ENCODE measurements at regions not wholly inside any gene's neighbourhood (a gene's known extent, or its start where the extent isn't known, plus 50 kb on each side); places are given as distances from the start of the nearest gene placed in this dataset.

DNA sequence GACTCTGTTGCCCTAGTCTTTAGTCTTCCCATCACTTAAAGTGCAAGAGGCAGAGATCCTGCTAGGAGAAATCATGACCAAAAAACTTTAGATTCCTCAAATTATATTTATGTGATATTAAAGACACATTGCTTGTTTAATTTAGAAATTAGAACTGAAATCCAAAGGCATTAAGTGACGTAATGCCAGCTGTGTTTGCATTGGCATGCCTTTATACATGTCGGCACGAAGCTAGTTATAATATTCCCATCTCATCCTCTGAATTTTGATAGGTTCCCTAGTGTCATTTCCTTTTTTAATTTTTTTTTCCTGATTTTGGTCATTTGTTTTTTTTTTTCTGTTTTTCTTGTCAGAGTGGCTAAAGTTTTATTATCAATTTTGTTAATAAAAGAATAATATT is 203.5 kb upstream of the ZBTB20 start:
- no peak for DNase-seq
- Histone ChIP-seq H4K12ac (ENCODE audit: low read depth, low read length) (no peak overlapping the region), H3K9me3 (ENCODE audit: insufficient read depth, low read depth, low read length) (no peaks in the 10 kb centered on the region), H3K27me3 (ENCODE audit: insufficient read depth, low read length) (no peaks in the 10 kb centered on the region), H2AFZ (ENCODE audit: insufficient read depth, low read length, poor library complexity) (no peak overlapping the region), H3K4me3 (ENCODE audit: low read depth, low read length) (no peak overlapping the region), H3K4me1 (ENCODE audit: control insufficient read depth in 1 of 2, insufficient read depth in 2 of 2, low read length in 2 of 2) (no peaks in the 10 kb centered on the region), H3K79me2 (ENCODE audit: control insufficient read depth, insufficient read depth, low read length, poor library complexity) (no peaks in the 10 kb centered on the region), H3K36me3 (ENCODE audit: control insufficient read depth in 1 of 2, insufficient read depth in 2 of 2, low read length in 2 of 2) (no peaks in the 10 kb centered on the region), H3K4ac (ENCODE audit: low read depth, low read length) (no peak overlapping the region), H3K14ac (ENCODE audit: low read length) (no peak overlapping the region), H2BK120ac (ENCODE audit: insufficient read depth, low read length, poor library complexity) (no peak overlapping the region), H3K4me2 (ENCODE audit: low read length) (no peak overlapping the region), H4K8ac (ENCODE audit: low read depth, low read length) (no peak overlapping the region), H4K91ac (ENCODE audit: low read depth, low read length) (no peak overlapping the region), H3K79me1 (ENCODE audit: low read length) (no peaks in the 10 kb centered on the region), H3K9ac (ENCODE audit: low read length) (no peak overlapping the region), H3K27ac (ENCODE audit: low read depth, low read length) (no peak overlapping the region), H3K18ac (ENCODE audit: low read length) (no peak overlapping the region), H2BK12ac (ENCODE audit: low read length) (no peak overlapping the region), H2BK5ac (ENCODE audit: low read depth, low read length, poor library complexity) (no peak overlapping the region), H2AK5ac (ENCODE audit: low read length) (no peak overlapping the region), H3K23ac (ENCODE audit: low read length) (no peak overlapping the region)
- no CpG with 5 or more reads among the region's 3 CpGs for WGBS (ENCODE audit: extremely low coverage, insufficient coverage, insufficient read length)

DNA sequence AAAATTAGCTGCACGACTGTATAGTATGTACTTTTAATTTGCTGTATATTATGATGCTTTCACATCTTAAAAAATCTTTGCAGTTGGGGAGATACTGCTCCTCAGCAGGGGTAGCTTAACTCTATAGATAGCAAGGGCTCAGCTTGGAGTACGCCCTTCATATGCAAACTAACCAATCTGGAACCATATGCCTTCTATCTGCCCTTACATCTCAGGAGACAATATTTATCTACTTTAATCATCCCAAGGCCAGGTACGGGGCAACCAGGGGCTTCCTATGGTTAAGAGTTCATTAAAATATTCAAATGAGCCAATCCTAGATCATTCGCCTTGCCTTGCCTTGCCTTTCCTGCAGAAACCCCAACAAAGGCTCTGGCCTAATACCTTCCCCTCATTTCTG is 204.1 kb upstream of the ZBTB20 start:
- Histone ChIP-seq H3K36me3 (ENCODE audit: control insufficient read depth in 1 of 2, insufficient read depth in 2 of 2, low read length in 2 of 2) (no peaks in the 10 kb centered on the region), H3K23ac (ENCODE audit: low read length) (no peak overlapping the region), H2BK120ac (ENCODE audit: insufficient read depth, low read length, poor library complexity) (no peak overlapping the region), H2AFZ (ENCODE audit: insufficient read depth, low read length, poor library complexity) (no peak overlapping the region), H3K9me3 (ENCODE audit: insufficient read depth, low read depth, low read length) (no peaks in the 10 kb centered on the region), H3K14ac (ENCODE audit: low read length) (no peak overlapping the region), H3K27me3 (ENCODE audit: insufficient read depth, low read length) (no peaks in the 10 kb centered on the region), H3K27ac (ENCODE audit: low read depth, low read length) (no peak overlapping the region), H2BK5ac (ENCODE audit: low read depth, low read length, poor library complexity) (no peak overlapping the region), H4K8ac (ENCODE audit: low read depth, low read length) (no peak overlapping the region), H3K4ac (ENCODE audit: low read depth, low read length) (no peak overlapping the region), H4K12ac (ENCODE audit: low read depth, low read length) (no peak overlapping the region), H2BK12ac (ENCODE audit: low read length) (no peak overlapping the region), H3K4me1 (ENCODE audit: control insufficient read depth in 1 of 2, insufficient read depth in 2 of 2, low read length in 2 of 2) (no peaks in the 10 kb centered on the region), H3K79me1 (ENCODE audit: low read length) (no peaks in the 10 kb centered on the region), H3K18ac (ENCODE audit: low read length) (no peak overlapping the region), H3K4me2 (ENCODE audit: low read length) (no peak overlapping the region), H3K79me2 (ENCODE audit: control insufficient read depth, insufficient read depth, low read length, poor library complexity) (no peaks in the 10 kb centered on the region), H4K91ac (ENCODE audit: low read depth, low read length) (no peak overlapping the region), H3K4me3 (ENCODE audit: low read depth, low read length) (no peak overlapping the region), H2AK5ac (ENCODE audit: low read length) (no peak overlapping the region), H3K9ac (ENCODE audit: low read length) (no peak overlapping the region)
- DNase-seq: no peak
- no CpG with 5 or more reads among the region's 4 CpGs for WGBS (ENCODE audit: extremely low coverage, insufficient coverage, insufficient read length)

DNA sequence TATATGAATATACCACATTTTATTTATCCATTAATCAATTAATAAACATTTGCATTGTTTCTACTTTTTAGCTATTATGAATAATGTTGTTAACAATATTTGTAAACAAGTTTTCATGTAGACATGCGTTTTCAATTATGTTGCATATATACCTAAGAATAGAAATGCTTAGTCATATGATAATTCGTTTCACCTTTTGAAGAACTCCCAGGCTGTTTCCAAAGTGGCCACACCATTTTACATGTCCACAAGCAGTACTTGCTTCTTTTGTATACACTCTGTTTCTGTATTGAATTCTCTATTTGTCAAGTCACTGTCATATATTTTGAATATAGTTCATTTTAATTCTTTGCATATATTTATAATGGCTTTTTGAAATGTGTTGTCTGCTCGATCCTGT is 206.9 kb upstream of the ZBTB20 start:
- no peak overlapping the region for H3K14ac ChIP-seq (ENCODE audit: low read length)
- H4K91ac ChIP-seq (ENCODE audit: low read depth, low read length): no peak overlapping the region
- H3K18ac ChIP-seq (ENCODE audit: low read length): no peak overlapping the region
- no peak overlapping the region for H3K9ac ChIP-seq (ENCODE audit: low read length)
- no peak overlapping the region for H3K4me2 ChIP-seq (ENCODE audit: low read length)
- no peak overlapping the region for H3K4ac ChIP-seq (ENCODE audit: low read depth, low read length)
- H3K9me3 ChIP-seq (ENCODE audit: insufficient read depth, low read depth, low read length): no peaks in the 10 kb centered on the region
- no peak overlapping the region for H3K4me3 ChIP-seq (ENCODE audit: low read depth, low read length)
- H3K36me3 ChIP-seq (ENCODE audit: control insufficient read depth in 1 of 2, insufficient read depth in 2 of 2, low read length in 2 of 2): no peaks in the 10 kb centered on the region
- H2AFZ ChIP-seq (ENCODE audit: insufficient read depth, low read length, poor library complexity): no peak overlapping the region
- H3K23ac ChIP-seq (ENCODE audit: low read length): no peak overlapping the region
- no peaks in the 10 kb centered on the region for H3K79me1 ChIP-seq (ENCODE audit: low read length)
- no peak overlapping the region for H2BK5ac ChIP-seq (ENCODE audit: low read depth, low read length, poor library complexity)
- H4K8ac ChIP-seq (ENCODE audit: low read depth, low read length): no peak overlapping the region
- H3K27me3 ChIP-seq (ENCODE audit: insufficient read depth, low read length): no peaks in the 10 kb centered on the region
- H3K27ac ChIP-seq (ENCODE audit: low read depth, low read length): no peak overlapping the region
- no peak overlapping the region for H4K12ac ChIP-seq (ENCODE audit: low read depth, low read length)
- no CpG with 5 or more reads among the region's 3 CpGs for WGBS (ENCODE audit: extremely low coverage, insufficient coverage, insufficient read length)
- H3K79me2 ChIP-seq (ENCODE audit: control insufficient read depth, insufficient read depth, low read length, poor library complexity): no peaks in the 10 kb centered on the region
- H2BK12ac ChIP-seq (ENCODE audit: low read length): no peak overlapping the region
- H2BK120ac ChIP-seq (ENCODE audit: insufficient read depth, low read length, poor library complexity): no peak overlapping the region
- DNase-seq: no peak
- no peak overlapping the region for H2AK5ac ChIP-seq (ENCODE audit: low read length)
- H3K4me1 ChIP-seq (ENCODE audit: control insufficient read depth in 1 of 2, insufficient read depth in 2 of 2, low read length in 2 of 2): no peaks in the 10 kb centered on the region

DNA sequence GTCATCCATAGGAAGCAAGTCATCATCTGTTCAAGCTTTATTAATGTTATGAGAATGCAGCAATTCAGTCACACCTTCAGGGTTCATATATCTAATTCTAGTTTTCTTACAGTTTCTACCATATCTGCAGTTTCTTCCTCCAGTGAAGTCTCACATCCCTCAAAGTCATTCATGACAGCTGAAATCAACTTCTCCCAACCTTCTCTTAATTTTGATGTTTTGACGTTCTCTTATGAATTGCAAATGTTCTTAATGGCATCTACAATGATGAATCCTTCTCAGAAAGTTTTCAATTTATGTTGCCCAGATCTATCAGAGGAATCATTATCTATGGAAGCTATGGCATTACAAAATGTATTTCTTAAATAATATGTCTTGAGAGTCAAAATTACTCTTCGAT is 210.4 kb upstream of the ZBTB20 start:
- no peak overlapping the region for H3K18ac ChIP-seq (ENCODE audit: low read length)
- H4K8ac ChIP-seq (ENCODE audit: low read depth, low read length): no peak overlapping the region
- H3K14ac ChIP-seq (ENCODE audit: low read length): no peak overlapping the region

More for the DNA sequence above, 210.4 kb upstream of the ZBTB20 start:
- no peak overlapping the region for H3K4me3 ChIP-seq (ENCODE audit: low read depth, low read length)
- H2BK5ac ChIP-seq (ENCODE audit: low read depth, low read length, poor library complexity): no peak overlapping the region
- H2AFZ ChIP-seq (ENCODE audit: insufficient read depth, low read length, poor library complexity): no peak overlapping the region
- H3K4me1 ChIP-seq (ENCODE audit: control insufficient read depth in 1 of 2, insufficient read depth in 2 of 2, low read length in 2 of 2): no peaks in the 10 kb centered on the region
- no CpG with 5 or more reads among the region's 2 CpGs for WGBS (ENCODE audit: extremely low coverage, insufficient coverage, insufficient read length)
- no peak for DNase-seq
- H3K36me3 ChIP-seq (ENCODE audit: control insufficient read depth in 1 of 2, insufficient read depth in 2 of 2, low read length in 2 of 2): no peaks in the 10 kb centered on the region
- H2BK120ac ChIP-seq (ENCODE audit: insufficient read depth, low read length, poor library complexity): no peak overlapping the region
- no peak overlapping the region for H3K4ac ChIP-seq (ENCODE audit: low read depth, low read length)
- H2BK12ac ChIP-seq (ENCODE audit: low read length): no peak overlapping the region
- no peak overlapping the region for H2AK5ac ChIP-seq (ENCODE audit: low read length)
- H3K79me2 ChIP-seq (ENCODE audit: control insufficient read depth, insufficient read depth, low read length, poor library complexity): no peaks in the 10 kb centered on the region
- H3K4me2 ChIP-seq (ENCODE audit: low read length): no peak overlapping the region
- no peak overlapping the region for H3K9ac ChIP-seq (ENCODE audit: low read length)
- H3K27ac ChIP-seq (ENCODE audit: low read depth, low read length): no peak overlapping the region
- H3K27me3 ChIP-seq (ENCODE audit: insufficient read depth, low read length): no peaks in the 10 kb centered on the region
- no peak overlapping the region for H4K12ac ChIP-seq (ENCODE audit: low read depth, low read length)
- H3K79me1 ChIP-seq (ENCODE audit: low read length): no peaks in the 10 kb centered on the region
- H3K23ac ChIP-seq (ENCODE audit: low read length): no peak overlapping the region
- H3K9me3 ChIP-seq (ENCODE audit: insufficient read depth, low read depth, low read length): no peaks in the 10 kb centered on the region
- H4K91ac ChIP-seq (ENCODE audit: low read depth, low read length): no peak overlapping the region
